ENCODE measurements at regions not wholly inside any gene's neighbourhood (a gene's known extent, or its start where the extent isn't known, plus 50 kb on each side); places are given as distances from the start of the nearest gene placed in this dataset.
"Not testable (repeated sequence)": the region's sequence is repeated elsewhere in the genome, so short reads cannot be mapped to it uniquely, and the experiment has no call there.

- Histone ChIP-seq H3K9me3 (peaks cover 0 to 4% (median 0%) of the 10 kb centered on the region in 4 donors), H3K27ac (replicated peaks in 1 of 4) (no peak overlapping the region), H3K27me3 (no peaks in the 10 kb centered on the region), H3K4me1 (no peaks in the 10 kb centered on the region), H3K4me3 (no peak overlapping the region), H3K36me3 (peaks cover 0 to 5% (median under 1%) of the 10 kb centered on the region in 4 donors)
- WGBS = 78% methylated on average over 1 of the region's 1 CpG
- no peak for TF ChIP-seq EP300 (IDR thresholded peaks at IDR 0.05)
- no peak for TF ChIP-seq POLR2A (IDR thresholded peaks at IDR 0.05; ENCODE audit: low read depth)
- TF ChIP-seq POLR2AphosphoS5 (IDR thresholded peaks at IDR 0.05) = no peak
- no peak for TF ChIP-seq CTCF (IDR thresholded peaks at IDR 0.05)
- DNase-seq (ENCODE audit: extremely low spot score) = no peak
- intact Hi-C loops (cut with DNase I) = no loop called here
These were observed 303.0 kb upstream of the RGS6 start for GRCh38 chr14:71629250-71629649.

GRCh38 chr14:71629765-71630492 lies 302.3 kb upstream of the RGS6 start:
- intact Hi-C loops (cut with DNase I) = no loop called here

GRCh38 chr14:71631030-71631429 lies 301.2 kb upstream of the RGS6 start:
- intact Hi-C loops (cut with DNase I); H3K4me3 ChIP-seq; H3K27ac ChIP-seq (replicated peaks in 1 of 4); DNase-seq (ENCODE audit: extremely low spot score); H3K27me3 ChIP-seq; H3K4me1 ChIP-seq; H3K36me3 ChIP-seq; H3K9me3 ChIP-seq: not testable (repeated sequence)
- 95% methylated on average over 1 of the region's 1 CpG for WGBS

More at GRCh38 chr14:71629765-71630492, 302.3 kb upstream of the RGS6 start:
- H3K27me3 ChIP-seq = no peaks in the 10 kb centered on the region
- peaks cover 0 to 4% (median 0%) of the 10 kb centered on the region in 4 donors for H3K9me3 ChIP-seq
- peaks cover 0 to 4% (median 0%) of the 10 kb centered on the region in 4 donors for H3K36me3 ChIP-seq
- no peak overlapping the region for H3K4me3 ChIP-seq
- no peaks in the 10 kb centered on the region for H3K4me1 ChIP-seq
- no peak for TF ChIP-seq CTCF (IDR thresholded peaks at IDR 0.05)
- TF ChIP-seq POLR2AphosphoS5 (IDR thresholded peaks at IDR 0.05) = no peak
- TF ChIP-seq EP300 (IDR thresholded peaks at IDR 0.05) = no peak
- TF ChIP-seq POLR2A (IDR thresholded peaks at IDR 0.05; ENCODE audit: low read depth) = no peak
- DNase-seq (ENCODE audit: extremely low spot score) = peak; percentile 77
- H3K27ac ChIP-seq (replicated peaks in 1 of 4) = no peak overlapping the region
- WGBS = 81% methylated on average over 7 of the region's 7 CpGs

- H3K27me3 ChIP-seq = no peaks in the 10 kb centered on the region
- H3K4me3 ChIP-seq = no peak overlapping the region
- 75% methylated on average over 4 of the region's 4 CpGs for WGBS
- H3K27ac ChIP-seq (replicated peaks in 1 of 4) = no peak overlapping the region
- no peak for DNase-seq (ENCODE audit: extremely low spot score)
- intact Hi-C loops (cut with DNase I) = no loop called here
- peaks cover 0 to 6% (median 0%) of the 10 kb centered on the region in 4 donors for H3K36me3 ChIP-seq
- peaks cover 0 to 4% (median 0%) of the 10 kb centered on the region in 4 donors for H3K9me3 ChIP-seq
- TF ChIP-seq POLR2AphosphoS5 (IDR thresholded peaks at IDR 0.05) = no peak
- no peak for TF ChIP-seq CTCF (IDR thresholded peaks at IDR 0.05)
- TF ChIP-seq POLR2A (IDR thresholded peaks at IDR 0.05; ENCODE audit: low read depth) = no peak
- no peak for TF ChIP-seq EP300 (IDR thresholded peaks at IDR 0.05)
- no peaks in the 10 kb centered on the region for H3K4me1 ChIP-seq
These were observed 299.7 kb upstream of the RGS6 start for GRCh38 chr14:71632440-71632946.

- Histone ChIP-seq H3K4me3 (no peak overlapping the region), H3K9me3 (peaks cover 0 to 4% (median 0%) of the 10 kb centered on the region in 4 donors), H3K27me3 (no peaks in the 10 kb centered on the region), H3K36me3 (peaks cover 0 to 6% (median 0%) of the 10 kb centered on the region in 4 donors), H3K27ac (replicated peaks in 1 of 4) (no peak overlapping the region), H3K4me1 (no peaks in the 10 kb centered on the region)
- no peak for DNase-seq (ENCODE audit: extremely low spot score)
- intact Hi-C loops (cut with DNase I) = no loop called here
- TF ChIP-seq POLR2A (IDR thresholded peaks at IDR 0.05; ENCODE audit: low read depth) = no peak
- TF ChIP-seq POLR2AphosphoS5 (IDR thresholded peaks at IDR 0.05) = no peak
- TF ChIP-seq CTCF (IDR thresholded peaks at IDR 0.05) = no peak
- no peak for TF ChIP-seq EP300 (IDR thresholded peaks at IDR 0.05)
These were observed 296.2 kb upstream of the RGS6 start for GRCh38 chr14:71636076-71636475.

All from esophagus muscularis mucosa (tissue), 4 donors.